ENCODE measurements at regions not wholly inside any gene's neighbourhood (a gene's known extent, or its start where the extent isn't known, plus 50 kb on each side); places are given as distances from the start of the nearest gene placed in this dataset.

DNA sequence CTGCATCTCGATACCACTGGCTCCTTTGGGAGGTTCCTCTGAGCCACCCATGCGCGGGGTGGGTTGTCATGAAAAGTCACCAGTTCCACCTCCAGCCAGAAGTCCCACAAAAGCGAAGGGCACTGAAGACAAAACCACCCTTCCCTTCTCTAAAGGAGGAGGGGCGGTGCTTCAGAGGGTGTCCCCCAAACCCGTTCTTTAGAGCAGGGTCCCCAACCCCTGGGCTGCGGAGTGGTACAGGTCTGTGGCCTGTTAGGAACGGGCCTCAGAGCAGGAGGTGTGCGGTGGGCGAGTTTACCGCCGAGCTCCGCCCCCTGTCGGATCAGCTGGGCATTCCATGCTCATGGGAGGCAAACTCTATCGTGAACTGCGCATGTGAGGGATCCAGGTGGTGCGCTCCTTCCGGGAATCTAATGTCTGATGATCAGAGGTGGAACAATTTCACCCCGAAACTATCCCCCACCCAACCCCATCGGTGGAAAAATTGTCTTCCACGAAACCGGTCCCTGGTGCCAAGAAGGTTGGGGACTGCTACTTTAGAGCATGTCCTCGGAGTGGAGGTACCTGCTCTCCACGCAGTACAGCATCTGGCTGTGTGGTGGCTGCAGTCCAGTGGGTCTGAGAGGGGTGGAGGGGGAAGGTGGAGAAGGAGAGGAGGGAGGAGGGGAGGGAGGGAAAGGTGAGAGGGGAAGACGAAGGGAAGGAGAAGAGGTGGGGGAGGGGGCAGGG lies 72.9 kb upstream of the SEPTIN5 start:
- WGBS, 2 donors, result 23% methylated on average over 25 of the region's 25 CpGs
- TF ChIP-seq, protein P1, sequence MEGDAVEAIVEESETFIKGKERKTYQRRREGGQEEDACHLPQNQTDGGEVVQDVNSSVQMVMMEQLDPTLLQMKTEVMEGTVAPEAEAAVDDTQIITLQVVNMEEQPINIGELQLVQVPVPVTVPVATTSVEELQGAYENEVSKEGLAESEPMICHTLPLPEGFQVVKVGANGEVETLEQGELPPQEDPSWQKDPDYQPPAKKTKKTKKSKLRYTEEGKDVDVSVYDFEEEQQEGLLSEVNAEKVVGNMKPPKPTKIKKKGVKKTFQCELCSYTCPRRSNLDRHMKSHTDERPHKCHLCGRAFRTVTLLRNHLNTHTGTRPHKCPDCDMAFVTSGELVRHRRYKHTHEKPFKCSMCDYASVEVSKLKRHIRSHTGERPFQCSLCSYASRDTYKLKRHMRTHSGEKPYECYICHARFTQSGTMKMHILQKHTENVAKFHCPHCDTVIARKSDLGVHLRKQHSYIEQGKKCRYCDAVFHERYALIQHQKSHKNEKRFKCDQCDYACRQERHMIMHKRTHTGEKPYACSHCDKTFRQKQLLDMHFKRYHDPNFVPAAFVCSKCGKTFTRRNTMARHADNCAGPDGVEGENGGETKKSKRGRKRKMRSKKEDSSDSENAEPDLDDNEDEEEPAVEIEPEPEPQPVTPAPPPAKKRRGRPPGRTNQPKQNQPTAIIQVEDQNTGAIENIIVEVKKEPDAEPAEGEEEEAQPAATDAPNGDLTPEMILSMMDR (IDR thresholded peaks at IDR 0.05), result peak in 3 of 4 donors; percentile 18 to 41 (median 31)
- FAIRE-seq (no peak), DNase-seq (peak in 4 of 6 donors; percentile 39 to 69 (median 60)), ATAC-seq (peak; percentile 77 to 97 (median 89))
- intact Hi-C loops (cut with DNase I), result no loop called here
- no peaks in the 10 kb centered on the region for H3K4me1 ChIP-seq
- no peaks in the 10 kb centered on the region for H3K27me3 ChIP-seq
- no peaks in the 10 kb centered on the region for H3K36me3 ChIP-seq
- H3K4me3 ChIP-seq, result peak overlapping the region in 1 of 4 donors; percentile 6
- H3K27ac ChIP-seq, result no peak overlapping the region
- no peaks in the 10 kb centered on the region for H3K9me3 ChIP-seq

GRCh38 chr22:19641983-19642451 lies 72.3 kb upstream of the SEPTIN5 start:
- WGBS, 2 donors, result 71 to 76% methylated on average over 18 of the region's 18 CpGs

GRCh38 chr22:19643448-19644313 lies 70.6 kb upstream of the SEPTIN5 start:
- FAIRE-seq, result no peak
- DNase-seq, result no peak
- intact Hi-C loops (cut with DNase I), result no loop called here
- TF ChIP-seq, protein P1 (IDR thresholded peaks at IDR 0.05), result no peak
- no peaks in the 10 kb centered on the region for H3K4me1 ChIP-seq
- peaks cover 0 to 3% (median 0%) of the 10 kb centered on the region in 4 donors for H3K9me3 ChIP-seq
- H3K27ac ChIP-seq, result no peak overlapping the region
- H3K4me3 ChIP-seq, result no peak overlapping the region
- 55 to 64% methylated on average over 13 of the region's 13 CpGs for WGBS, 2 donors
- no peaks in the 10 kb centered on the region for H3K27me3 ChIP-seq
- no peaks in the 10 kb centered on the region for H3K36me3 ChIP-seq
- ATAC-seq, result no peak

More at GRCh38 chr22:19641983-19642451, 72.3 kb upstream of the SEPTIN5 start:
- Histone ChIP-seq H3K9me3 (no peaks in the 10 kb centered on the region), H3K36me3 (no peaks in the 10 kb centered on the region), H3K27ac (no peak overlapping the region), H3K4me1 (no peaks in the 10 kb centered on the region), H3K4me3 (no peak overlapping the region), H3K27me3 (no peaks in the 10 kb centered on the region)
- TF ChIP-seq, protein P1 (IDR thresholded peaks at IDR 0.05), result no peak
- peak in 1 of 4 donors; percentile 26 for ATAC-seq
- DNase-seq, result no peak
- no peak for FAIRE-seq
- intact Hi-C loops (cut with DNase I), result no loop called here

DNA sequence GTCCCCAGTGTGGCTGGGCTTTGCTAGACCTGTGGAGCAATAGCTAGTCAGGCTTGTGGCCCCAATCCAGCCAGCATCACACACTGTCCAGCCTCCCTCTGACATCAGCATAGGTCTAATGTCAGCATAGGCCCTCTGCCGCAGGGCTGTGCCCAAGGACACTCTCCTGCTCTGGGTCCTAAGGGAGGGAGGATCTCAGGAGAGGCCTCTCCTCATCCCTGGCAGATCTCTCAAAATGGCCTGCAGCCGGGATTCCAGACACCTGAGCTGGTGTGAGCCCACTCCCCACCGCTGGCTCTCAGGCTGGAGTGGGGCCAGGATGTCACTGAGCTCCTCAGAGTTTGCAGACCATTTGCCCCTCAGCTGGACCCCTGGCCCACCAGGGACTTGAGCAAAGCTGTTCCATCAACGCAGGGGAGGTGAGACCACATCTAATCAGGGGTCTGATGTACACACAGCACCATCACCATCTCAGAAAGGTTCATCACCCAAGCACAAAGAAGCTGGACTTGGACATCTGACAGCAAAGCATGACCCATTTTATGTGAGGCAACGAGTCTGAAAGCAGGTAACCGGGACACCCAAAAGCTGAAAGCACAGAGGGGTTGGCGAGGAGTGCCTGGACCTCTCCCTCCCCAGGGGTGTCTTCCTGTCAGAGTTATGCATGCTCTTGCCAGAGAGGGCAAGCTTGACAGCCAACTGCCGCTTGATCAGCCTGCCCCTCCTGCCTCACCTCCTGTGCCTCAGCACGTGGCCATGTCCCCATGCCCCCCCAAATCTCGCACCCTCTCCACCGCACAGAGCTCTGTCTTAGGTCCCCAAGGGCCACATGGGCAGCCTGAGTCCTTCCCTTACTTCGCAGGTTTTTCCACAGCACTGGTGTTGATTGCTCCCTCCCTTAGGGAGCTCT lies 69.7 kb upstream of the SEPTIN5 start:
- peaks cover 0 to 3% (median 0%) of the 10 kb centered on the region in 4 donors for H3K9me3 ChIP-seq
- WGBS, 2 donors, result 49 to 63% methylated on average over 12 of the region's 12 CpGs
- no peaks in the 10 kb centered on the region for H3K4me1 ChIP-seq
- FAIRE-seq (no peak), DNase-seq (no peak), ATAC-seq (no peak)
- no peaks in the 10 kb centered on the region for H3K36me3 ChIP-seq
- TF ChIP-seq, protein P1 (IDR thresholded peaks at IDR 0.05), result no peak
- H3K27ac ChIP-seq, result no peak overlapping the region
- no peaks in the 10 kb centered on the region for H3K27me3 ChIP-seq
- H3K4me3 ChIP-seq, result no peak overlapping the region
- intact Hi-C loops (cut with DNase I), result no loop called here

Data from pancreas (tissue), 10 donors.